Endothelial cell of umbilical vein (primary cell): ENCODE measurements at regions not wholly inside any gene's neighbourhood (a gene's known extent, or its start where the extent isn't known, plus 50 kb on each side); places are given as distances from the start of the nearest gene placed in this dataset.

ENCODE experiments used
- BruUV-seq: library from RNA; stranded (reverse); fragments of 400-500 nt; replicated peaks from 2 replicates; lab custom pipeline; 2021; lab: Mats Ljungman, UMichigan
- CTCF ChIA-PET: fragments of 300-600, 350-600 bp; sonication (Branson Sonifier 250); formaldehyde crosslinking; loops from one replicate; lab custom pipeline; 2021; ENCODE audit warnings: antibody characterized with exemption, inconsistent platforms; lab: Charles Lee
- POLR2A ChIA-PET: fragments of 300-600, 350-600 bp; sonication (Branson Sonifier 250); formaldehyde crosslinking; loops from one replicate; lab custom pipeline; 2021; ENCODE audit warnings: antibody characterized with exemption, inconsistent platforms; lab: Charles Lee
- DNase-seq: peaks from one replicate; pipeline ENCODE4 v3.0.0-alpha.2; 2011; ENCODE audit warnings: low read depth, low spot score
- FAIRE-seq: peaks from 2 replicates; lab custom pipeline; 2011; peaks lifted over from hg19 to GRCh38; lab: Jason Lieb, UNC
- H2AFZ ChIP-seq: 2 replicates; pipeline ENCODE4 v1.6.0; 2012; ENCODE audit warnings: low read depth, low read length, control low read depth, inconsistent platforms
- H3K27ac ChIP-seq: 2 replicates; pipeline ENCODE4 v1.5.1; 2011; ENCODE audit warnings: low read depth, mild to moderate bottlenecking, control low read depth, low read length, moderate library complexity; ENCODE audit not compliant: insufficient read depth
- H3K27me3 ChIP-seq, 2 experiments: 2 replicates each; pipeline versions ENCODE4 v1.6.0 to v1.6.1; 2011; ENCODE audit warnings: low read length in 2 of 2, mixed read lengths in 1 of 2; ENCODE audit not compliant: control insufficient read depth in 2 of 2, insufficient read depth in 2 of 2
- H3K36me3 ChIP-seq, 2 experiments: 2 replicates in 1 of 2; 3 replicates in 1 of 2; pipeline ENCODE4 v1.5.1; 2011; ENCODE audit warnings: low read length in 2 of 2, mild to moderate bottlenecking in 1 of 2, moderate library complexity in 1 of 2; ENCODE audit not compliant: control insufficient read depth in 2 of 2, insufficient read depth in 2 of 2; ENCODE audit errors: extremely low read depth in 1 of 2
- H3K4me1 ChIP-seq: 3 replicates; pipeline ENCODE4 v1.5.1; 2011; ENCODE audit warnings: mild to moderate bottlenecking, low read length; ENCODE audit not compliant: control insufficient read depth, insufficient read depth; ENCODE audit errors: extremely low read depth
- H3K4me2 ChIP-seq: 2 replicates; pipeline ENCODE4 v1.6.1; 2011; ENCODE audit warnings: low read length, control low read depth, mixed read lengths; ENCODE audit not compliant: insufficient read depth
- H3K4me3 ChIP-seq, 3 experiments: fragments of 200-600 bp in 1 of 3; sonication (generic), shearing (Covaris generic) in 1 of 3; replicated peaks in 1 of 3; 2 replicates each; pipeline ENCODE4 v1.5.1; 2011 to 2016; ENCODE audit warnings: control low read depth in 3 of 3, low read length in 3 of 3, mild to moderate bottlenecking in 2 of 3, inconsistent platforms in 1 of 3, low read depth in 1 of 3, moderate library complexity in 1 of 3; ENCODE audit not compliant: insufficient read depth in 1 of 3
- H3K79me2 ChIP-seq: 2 replicates; pipeline ENCODE4 v1.6.0; 2012; ENCODE audit warnings: low read length, inconsistent platforms; ENCODE audit not compliant: control insufficient read depth, insufficient read depth
- H3K9ac ChIP-seq: replicated peaks from 2 replicates; pipeline ENCODE3; 2011; ENCODE audit warnings: low read length, control low read depth; ENCODE audit not compliant: insufficient read depth; ENCODE audit errors: extremely low read depth
- H3K9me1 ChIP-seq: replicated peaks from 3 replicates; pipeline ENCODE4 v1.6.0; 2011; ENCODE audit warnings: mild to moderate bottlenecking, low read length; ENCODE audit not compliant: control insufficient read depth, insufficient read depth; ENCODE audit errors: extremely low read depth
- H3K9me3 ChIP-seq: replicated peaks from 2 replicates; pipeline ENCODE4 v1.5.1; 2012; ENCODE audit warnings: low read length, inconsistent platforms; ENCODE audit not compliant: control insufficient read depth, insufficient read depth
- H4K20me1 ChIP-seq: replicated peaks from 2 replicates; pipeline ENCODE3; 2011; ENCODE audit warnings: mild to moderate bottlenecking, low read length; ENCODE audit not compliant: control insufficient read depth, insufficient read depth; ENCODE audit errors: extremely low read depth
- CTCF ChIP-seq, 2 donors: IDR thresholded peaks; 1 replicate in 1 of 2; 2 replicates in 1 of 2; pipeline ENCODE4 v1.5.1; 2011; ENCODE audit warnings: low read length in 2 of 2, mild to moderate bottlenecking in 2 of 2, moderate library complexity in 2 of 2, control low read depth in 1 of 2, inconsistent platforms in 1 of 2, low read depth in 1 of 2; ENCODE audit not compliant: insufficient read depth in 1 of 2; ENCODE audit errors: extremely low read depth in 1 of 2
- EZH2 ChIP-seq: IDR thresholded peaks from 2 replicates; pipeline ENCODE4 v1.6.1; 2012; ENCODE audit warnings: borderline replicate concordance, low read depth, mild to moderate bottlenecking, moderate library complexity, low read length, inconsistent platforms; ENCODE audit not compliant: severe bottlenecking
- FOS ChIP-seq: IDR thresholded peaks from 2 replicates; pipeline ENCODE4 v1.6.1; 2011; ENCODE audit warnings: mild to moderate bottlenecking, low read length, moderate library complexity, borderline replicate concordance; ENCODE audit not compliant: insufficient read depth
- GATA2 ChIP-seq: IDR thresholded peaks from 2 replicates; pipeline ENCODE4 v1.7.0; 2011; ENCODE audit warnings: low read depth, mild to moderate bottlenecking, moderate library complexity, mixed read lengths, low read length; ENCODE audit not compliant: insufficient read length, insufficient read depth
- JUN ChIP-seq: IDR thresholded peaks from 2 replicates; pipeline ENCODE4 v1.6.1; 2011; ENCODE audit warnings: borderline replicate concordance, low read depth; ENCODE audit not compliant: insufficient read length, insufficient read depth
- MAX ChIP-seq: IDR thresholded peaks from 2 replicates; pipeline ENCODE4 v1.6.1; 2011; ENCODE audit not compliant: insufficient read depth, insufficient read length
- MYC ChIP-seq: IDR thresholded peaks from one replicate; pipeline ENCODE4 v1.6.1; 2011; ENCODE audit warnings: mild to moderate bottlenecking, low read depth, low read length
- POLR2A ChIP-seq: IDR thresholded peaks from 2 replicates; pipeline ENCODE4 v1.6.1; 2012; ENCODE audit warnings: low read depth, mild to moderate bottlenecking, control low read depth, low read length
- dilution Hi-C: fragments of 300-500 bp; cut with MboI; formaldehyde crosslinking; loops from one replicate; pipeline ENCODE4 v1.15.0; 2019; ENCODE audit warnings: low sequenced_read_pairs; ENCODE audit not compliant: extremely low pct_ligation_motif_present
- intact Hi-C: fragments of 100-400 bp; cut with micrococcal nuclease; formaldehyde crosslinking; loops from one replicate; pipeline ENCODE4 v1.10.0; 2022

- peak; percentile 35 for DNase-seq
- no peak for FAIRE-seq
- Histone ChIP-seq H3K4me2 (no peak overlapping the region), H4K20me1 (no peaks in the 10 kb centered on the region), H3K9me1 (no peaks in the 10 kb centered on the region), H3K4me1 (no peaks in the 10 kb centered on the region), H3K9me3 (no peaks in the 10 kb centered on the region), H3K27ac (no peak overlapping the region), H3K9ac (no peak overlapping the region), H3K27me3 (no peaks in the 10 kb centered on the region), H3K79me2 (no peaks in the 10 kb centered on the region), H2AFZ (no peak overlapping the region), H3K36me3 (no peaks in the 10 kb centered on the region), H3K4me3 (no peak overlapping the region)
- POLR2A ChIA-PET, result no interaction called here
- dilution Hi-C loops, result no loop called here
- CTCF ChIA-PET, result no interaction called here
- BruUV-seq, result no TSS peak
- TF ChIP-seq EZH2, result no peak
- no peak for TF ChIP-seq POLR2A
- no peak for TF ChIP-seq MYC
- TF ChIP-seq MAX, result no peak
- TF ChIP-seq FOS, result peak; percentile 32
- no peak for TF ChIP-seq CTCF (IDR thresholded peaks at IDR 0.05; ENCODE audit: extremely low read depth in 1 of 2, insufficient read depth in 1 of 2, low read depth in 1 of 2, low read length in 2 of 2)
- TF ChIP-seq JUN, result no peak
- no peak for TF ChIP-seq GATA2
- intact Hi-C loops, result no loop called here
Observed at GRCh38 chr18:68417166-68417799, 297.6 kb downstream of the TMX3 start.
